ENCODE measurements at regions not wholly inside any gene's neighbourhood (a gene's known extent, or its start where the extent isn't known, plus 50 kb on each side); places are given as distances from the start of the nearest gene placed in this dataset.

DNA sequence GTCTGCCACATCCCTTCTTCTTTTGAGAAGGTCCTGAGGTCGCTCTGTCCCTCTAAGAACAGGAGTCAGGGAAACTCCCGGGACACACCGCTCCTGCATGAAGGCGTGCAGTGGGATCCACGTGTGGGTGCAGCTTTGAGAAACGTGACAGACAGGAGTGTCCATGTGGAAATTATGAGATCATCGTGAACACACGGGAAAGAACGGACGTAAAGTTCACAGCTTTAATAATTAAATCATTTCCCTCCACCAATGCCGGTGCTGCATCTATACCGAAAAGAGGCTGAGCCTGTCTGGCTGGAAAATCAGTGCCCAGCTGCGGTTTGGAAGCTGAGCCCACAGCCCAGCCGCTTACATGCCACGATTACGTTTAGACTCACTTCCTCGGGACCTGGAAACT lies 372.4 kb upstream of the SALL3 start:
- TF ChIP-seq, protein P1, sequence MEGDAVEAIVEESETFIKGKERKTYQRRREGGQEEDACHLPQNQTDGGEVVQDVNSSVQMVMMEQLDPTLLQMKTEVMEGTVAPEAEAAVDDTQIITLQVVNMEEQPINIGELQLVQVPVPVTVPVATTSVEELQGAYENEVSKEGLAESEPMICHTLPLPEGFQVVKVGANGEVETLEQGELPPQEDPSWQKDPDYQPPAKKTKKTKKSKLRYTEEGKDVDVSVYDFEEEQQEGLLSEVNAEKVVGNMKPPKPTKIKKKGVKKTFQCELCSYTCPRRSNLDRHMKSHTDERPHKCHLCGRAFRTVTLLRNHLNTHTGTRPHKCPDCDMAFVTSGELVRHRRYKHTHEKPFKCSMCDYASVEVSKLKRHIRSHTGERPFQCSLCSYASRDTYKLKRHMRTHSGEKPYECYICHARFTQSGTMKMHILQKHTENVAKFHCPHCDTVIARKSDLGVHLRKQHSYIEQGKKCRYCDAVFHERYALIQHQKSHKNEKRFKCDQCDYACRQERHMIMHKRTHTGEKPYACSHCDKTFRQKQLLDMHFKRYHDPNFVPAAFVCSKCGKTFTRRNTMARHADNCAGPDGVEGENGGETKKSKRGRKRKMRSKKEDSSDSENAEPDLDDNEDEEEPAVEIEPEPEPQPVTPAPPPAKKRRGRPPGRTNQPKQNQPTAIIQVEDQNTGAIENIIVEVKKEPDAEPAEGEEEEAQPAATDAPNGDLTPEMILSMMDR (IDR thresholded peaks at IDR 0.05; ENCODE audit: low read depth, low read length), result no peak
- no peak for TF ChIP-seq POLR2A (IDR thresholded peaks at IDR 0.05; ENCODE audit: extremely low read depth, insufficient read length)
